Peyer's patch (tissue), 4 donors: ENCODE measurements at regions not wholly inside any gene's neighbourhood (a gene's known extent, or its start where the extent isn't known, plus 50 kb on each side); places are given as distances from the start of the nearest gene placed in this dataset.
"Not testable (repeated sequence)": the region's sequence is repeated elsewhere in the genome, so short reads cannot be mapped to it uniquely, and the experiment has no call there.

Experiments used
- POLR2A ChIP-seq, 2 donors: fragments of 450-650 bp; IDR thresholded peaks; one replicate each; pipeline ENCODE4 v1.5.1; 2017; ENCODE audit warnings: antibody characterized with exemption in 2 of 2, mild to moderate bottlenecking in 2 of 2, moderate library complexity in 2 of 2
- TF ChIP-seq, protein P1 (sequence below), 6 experiments: fragments of 450-650 bp in 4 of 6; fragments of 200-600 bp in 2 of 6; sonication (generic) in 1 of 6; IDR thresholded peaks; one replicate each; pipeline ENCODE4 v1.5.1; 2017 to 2019; ENCODE audit warnings: antibody characterized with exemption in 6 of 6, mild to moderate bottlenecking in 3 of 6, moderate library complexity in 1 of 6

DNA sequence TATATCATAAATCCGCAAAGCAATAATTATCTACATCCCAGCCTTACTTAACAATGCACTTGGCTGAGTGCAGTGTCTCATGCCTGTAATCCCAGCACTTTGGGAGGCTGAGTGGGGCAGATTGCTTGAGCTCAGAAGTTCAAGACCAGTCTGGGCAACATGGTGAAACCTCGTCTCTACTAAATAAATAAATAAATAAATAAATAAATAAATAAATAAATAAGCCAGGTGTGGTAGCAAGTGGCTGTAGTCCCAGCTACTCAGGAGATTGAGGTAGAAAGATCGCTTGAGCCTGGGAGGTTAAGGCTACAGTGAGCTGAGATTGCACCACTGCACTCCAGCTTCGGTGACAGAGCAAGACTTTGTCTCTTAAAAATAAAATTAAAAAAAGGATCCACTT is 898.1 kb downstream of the DNAJB9 start:
- TF ChIP-seq, protein P1, sequence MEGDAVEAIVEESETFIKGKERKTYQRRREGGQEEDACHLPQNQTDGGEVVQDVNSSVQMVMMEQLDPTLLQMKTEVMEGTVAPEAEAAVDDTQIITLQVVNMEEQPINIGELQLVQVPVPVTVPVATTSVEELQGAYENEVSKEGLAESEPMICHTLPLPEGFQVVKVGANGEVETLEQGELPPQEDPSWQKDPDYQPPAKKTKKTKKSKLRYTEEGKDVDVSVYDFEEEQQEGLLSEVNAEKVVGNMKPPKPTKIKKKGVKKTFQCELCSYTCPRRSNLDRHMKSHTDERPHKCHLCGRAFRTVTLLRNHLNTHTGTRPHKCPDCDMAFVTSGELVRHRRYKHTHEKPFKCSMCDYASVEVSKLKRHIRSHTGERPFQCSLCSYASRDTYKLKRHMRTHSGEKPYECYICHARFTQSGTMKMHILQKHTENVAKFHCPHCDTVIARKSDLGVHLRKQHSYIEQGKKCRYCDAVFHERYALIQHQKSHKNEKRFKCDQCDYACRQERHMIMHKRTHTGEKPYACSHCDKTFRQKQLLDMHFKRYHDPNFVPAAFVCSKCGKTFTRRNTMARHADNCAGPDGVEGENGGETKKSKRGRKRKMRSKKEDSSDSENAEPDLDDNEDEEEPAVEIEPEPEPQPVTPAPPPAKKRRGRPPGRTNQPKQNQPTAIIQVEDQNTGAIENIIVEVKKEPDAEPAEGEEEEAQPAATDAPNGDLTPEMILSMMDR (IDR thresholded peaks at IDR 0.05) = not testable (repeated sequence)
- not testable (repeated sequence) for TF ChIP-seq POLR2A (IDR thresholded peaks at IDR 0.05)
